Suprapubic skin (tissue), 4 donors: ENCODE measurements at regions not wholly inside any gene's neighbourhood (a gene's known extent, or its start where the extent isn't known, plus 50 kb on each side); places are given as distances from the start of the nearest gene placed in this dataset.

ENCODE experiments used
- POLR2A ChIP-seq, 2 donors: fragments of 450-650 bp; IDR thresholded peaks; one replicate each; pipeline ENCODE4 v1.6.1; 2017; ENCODE audit warnings: antibody characterized with exemption in 2 of 2, mild to moderate bottlenecking in 2 of 2, moderate library complexity in 2 of 2
- POLR2AphosphoS5 ChIP-seq, 3 donors: sonication (generic); formaldehyde crosslinking; IDR thresholded peaks; one replicate each; pipeline ENCODE4 v1.6.1; 2017; ENCODE audit warnings: antibody characterized with exemption in 3 of 3
- TF ChIP-seq, protein P1 (sequence below), 2 donors: fragments of 200-600 bp in 1 of 2; fragments of 450-650 bp in 1 of 2; sonication (generic) in 1 of 2; IDR thresholded peaks; one replicate each; pipeline ENCODE4 v1.5.1; 2016 to 2019; ENCODE audit warnings: antibody characterized with exemption in 2 of 2, mild to moderate bottlenecking in 1 of 2, moderate library complexity in 1 of 2

DNA sequence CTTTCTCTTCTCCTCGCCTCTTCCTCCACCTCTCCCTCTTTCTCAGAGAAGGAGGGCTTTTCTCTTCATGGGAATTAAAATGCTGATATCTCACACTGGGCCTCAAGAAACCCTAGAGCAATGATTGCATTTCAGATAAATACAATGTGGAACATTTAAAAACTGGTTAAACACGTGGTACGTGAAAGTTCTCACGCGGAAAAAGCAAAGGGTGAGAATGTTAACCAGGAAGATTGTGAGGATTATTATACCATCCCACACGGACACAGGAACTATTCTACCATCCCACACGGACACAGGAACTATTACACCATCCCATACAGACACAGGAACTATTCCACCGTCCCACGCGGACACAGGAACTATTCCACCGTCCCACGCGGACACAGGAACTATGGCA, 182.4 kb downstream of the TMEM18 start:
- TF ChIP-seq POLR2AphosphoS5 (IDR thresholded peaks at IDR 0.05) (no peak), POLR2A (IDR thresholded peaks at IDR 0.05) (no peak)
- TF ChIP-seq, protein P1, sequence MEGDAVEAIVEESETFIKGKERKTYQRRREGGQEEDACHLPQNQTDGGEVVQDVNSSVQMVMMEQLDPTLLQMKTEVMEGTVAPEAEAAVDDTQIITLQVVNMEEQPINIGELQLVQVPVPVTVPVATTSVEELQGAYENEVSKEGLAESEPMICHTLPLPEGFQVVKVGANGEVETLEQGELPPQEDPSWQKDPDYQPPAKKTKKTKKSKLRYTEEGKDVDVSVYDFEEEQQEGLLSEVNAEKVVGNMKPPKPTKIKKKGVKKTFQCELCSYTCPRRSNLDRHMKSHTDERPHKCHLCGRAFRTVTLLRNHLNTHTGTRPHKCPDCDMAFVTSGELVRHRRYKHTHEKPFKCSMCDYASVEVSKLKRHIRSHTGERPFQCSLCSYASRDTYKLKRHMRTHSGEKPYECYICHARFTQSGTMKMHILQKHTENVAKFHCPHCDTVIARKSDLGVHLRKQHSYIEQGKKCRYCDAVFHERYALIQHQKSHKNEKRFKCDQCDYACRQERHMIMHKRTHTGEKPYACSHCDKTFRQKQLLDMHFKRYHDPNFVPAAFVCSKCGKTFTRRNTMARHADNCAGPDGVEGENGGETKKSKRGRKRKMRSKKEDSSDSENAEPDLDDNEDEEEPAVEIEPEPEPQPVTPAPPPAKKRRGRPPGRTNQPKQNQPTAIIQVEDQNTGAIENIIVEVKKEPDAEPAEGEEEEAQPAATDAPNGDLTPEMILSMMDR (IDR thresholded peaks at IDR 0.05): no peak
